ENCODE measurements at regions not wholly inside any gene's neighbourhood (a gene's known extent, or its start where the extent isn't known, plus 50 kb on each side); places are given as distances from the start of the nearest gene placed in this dataset.
A peak's percentile ranks its signal among the peaks of the same experiment; 100 is the strongest.

DNA sequence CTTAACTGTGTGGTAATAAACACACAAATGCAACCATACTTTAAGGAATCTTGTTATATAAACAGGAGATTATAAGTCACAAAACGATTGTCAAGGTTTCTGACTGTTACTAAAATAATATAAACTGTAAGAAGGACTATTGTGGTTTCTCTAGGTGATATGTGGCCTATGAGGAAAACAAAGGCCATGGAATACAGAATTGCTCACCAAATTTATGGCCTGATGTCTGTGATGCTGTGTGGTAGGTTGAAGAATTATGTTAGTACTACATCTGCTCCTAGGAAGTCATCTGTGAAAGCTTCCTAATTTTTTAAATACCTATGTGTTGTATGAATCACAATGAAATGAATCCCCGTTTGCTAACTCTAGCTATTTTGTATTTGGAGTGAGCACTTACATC lies 875.4 kb upstream of the MAP3K7 start:
- no peak for DNase-seq (ENCODE audit: low spot score)

DNA sequence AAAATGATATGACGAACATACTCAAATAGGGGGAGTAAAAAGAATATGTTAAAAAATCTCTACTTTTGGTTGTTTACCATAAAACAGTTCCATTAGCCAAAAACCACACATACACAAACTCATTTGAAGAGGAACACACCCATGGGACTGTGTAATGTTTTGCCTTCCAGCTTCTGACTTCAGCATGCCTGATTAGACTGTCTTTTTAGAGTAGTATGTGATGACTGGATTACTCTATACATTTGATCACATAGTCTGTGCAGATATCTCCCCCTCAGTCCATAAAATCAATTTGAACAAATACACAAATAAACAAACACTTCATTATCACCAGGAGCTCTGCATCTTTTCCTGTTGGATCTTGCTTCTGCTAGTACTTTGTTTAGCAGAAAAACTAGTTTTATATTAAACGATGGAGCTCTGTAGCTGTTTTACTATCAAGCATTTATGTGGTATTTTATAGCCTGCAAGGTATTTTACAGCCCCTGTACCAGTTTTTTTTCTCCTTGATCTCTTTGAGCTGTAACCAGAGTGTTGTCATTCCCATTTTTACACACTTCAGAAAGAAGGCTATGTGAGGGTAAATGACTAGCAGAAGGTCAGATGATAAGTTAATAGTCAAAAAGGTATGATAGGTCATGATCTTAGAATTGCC lies 866.5 kb upstream of the MAP3K7 start:
- DNase-seq (ENCODE audit: low spot score): no peak

DNA sequence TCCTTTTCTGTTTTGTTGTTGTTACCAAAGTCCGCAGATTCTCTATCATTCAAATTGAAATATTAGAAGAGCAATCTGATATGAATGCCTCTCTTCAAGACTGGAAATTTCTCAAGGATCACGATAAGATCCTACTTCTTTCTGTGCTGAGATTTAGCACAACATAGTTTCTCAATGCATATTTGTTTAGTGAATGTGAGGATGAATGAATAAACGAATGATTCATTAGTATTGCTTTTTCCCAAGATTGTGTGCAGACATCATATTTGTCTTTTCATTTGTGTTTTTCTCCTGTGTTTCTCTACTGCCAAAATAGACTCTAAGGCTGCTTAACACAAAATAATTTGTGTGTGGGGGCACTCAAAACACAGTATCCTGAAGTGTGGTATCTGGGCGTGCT lies 862.7 kb upstream of the MAP3K7 start:
- DNase-seq (ENCODE audit: low spot score): no peak

DNA sequence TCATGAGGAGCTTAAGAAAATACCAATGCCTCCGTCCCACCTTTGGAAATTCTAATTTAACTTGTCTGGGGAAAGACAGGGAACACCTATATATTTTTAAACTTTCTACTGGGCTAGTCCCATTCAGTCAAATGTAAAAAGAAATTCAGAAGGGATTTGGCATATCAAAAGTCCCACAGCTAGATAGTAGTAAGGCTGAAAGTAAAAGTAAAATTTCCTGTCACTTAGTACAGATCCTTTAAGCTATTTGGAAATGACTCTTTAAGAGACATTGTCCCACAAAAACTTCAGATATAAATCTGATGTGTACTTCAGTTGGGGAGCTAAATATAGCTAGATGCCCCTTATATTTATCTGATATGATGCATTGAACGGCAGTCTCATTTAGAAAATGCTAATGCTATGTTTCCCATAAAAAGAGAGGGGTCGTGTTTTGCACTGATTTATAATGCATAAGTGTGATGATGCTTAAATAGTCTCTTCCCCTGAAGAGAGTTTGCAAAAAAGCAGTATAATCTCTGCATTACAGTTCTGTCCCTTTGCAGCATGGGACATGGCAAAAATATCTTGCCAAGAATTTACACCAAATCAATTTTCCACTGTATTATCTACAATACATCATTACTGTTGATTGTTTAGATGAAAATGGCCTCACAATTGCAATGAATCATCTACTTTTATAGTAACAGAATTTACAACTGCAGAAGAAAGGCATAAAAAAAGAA lies 860.8 kb upstream of the MAP3K7 start:
- no peak for DNase-seq (ENCODE audit: low spot score)

DNA sequence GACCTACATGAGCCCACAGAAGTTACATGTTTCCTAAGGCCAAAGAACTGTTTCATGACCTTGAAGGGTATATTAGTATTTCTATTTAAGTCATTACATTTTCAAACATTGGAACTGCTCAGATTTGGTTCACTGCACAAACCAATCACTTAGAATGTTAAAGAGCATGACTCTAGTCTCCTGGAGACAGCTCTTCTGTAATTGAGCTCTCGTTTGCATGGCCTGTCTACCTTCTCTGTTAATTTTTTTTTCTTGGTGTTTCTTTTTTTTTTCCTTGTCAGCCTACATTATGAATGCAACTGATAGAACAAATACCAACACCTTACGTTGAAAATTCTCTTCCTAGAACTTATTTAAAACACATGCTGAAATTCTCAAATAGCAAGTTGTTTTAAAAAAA lies 860.2 kb upstream of the MAP3K7 start:
- DNase-seq (ENCODE audit: low spot score): no peak

DNA sequence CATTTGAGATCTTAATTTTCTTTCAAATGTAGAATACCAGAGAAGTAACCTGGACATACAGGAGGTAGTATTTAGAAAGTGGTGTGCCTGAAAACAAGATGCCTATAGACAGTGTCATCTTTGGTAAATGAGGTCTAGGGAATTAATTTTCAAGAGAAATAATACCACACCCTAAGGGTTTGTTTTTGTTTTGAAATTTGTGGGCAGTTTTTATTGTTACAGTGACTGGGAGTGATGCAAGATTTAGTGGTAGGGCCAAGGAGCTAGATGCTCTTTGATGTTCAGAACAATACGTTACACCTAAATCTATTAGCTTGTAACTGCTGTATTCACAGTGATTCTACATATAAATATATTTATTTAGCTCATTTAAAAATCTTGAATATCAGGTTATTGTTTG lies 856.5 kb upstream of the MAP3K7 start:
- DNase-seq (ENCODE audit: low spot score): no peak

DNA sequence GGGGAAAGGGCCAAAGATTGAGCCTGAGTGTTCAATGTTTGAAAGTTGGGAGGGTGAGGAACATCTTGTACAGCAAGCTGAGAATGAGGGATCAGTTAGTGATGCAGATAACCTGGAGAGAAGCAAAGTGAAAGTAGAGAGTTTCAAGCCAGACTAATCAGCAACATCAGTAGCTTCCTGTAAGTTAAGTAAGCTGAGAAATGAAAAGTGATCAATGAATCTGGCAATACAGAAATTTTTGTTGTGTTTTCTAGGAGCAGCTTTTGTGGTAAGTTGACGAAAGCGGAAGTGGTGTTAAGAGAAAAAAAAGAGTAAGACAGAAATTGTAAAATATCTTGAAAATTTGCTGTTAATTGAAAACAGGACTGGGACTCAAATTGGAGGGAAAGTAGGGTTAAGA lies 855.5 kb upstream of the MAP3K7 start:
- no peak for DNase-seq (ENCODE audit: low spot score)

DNA sequence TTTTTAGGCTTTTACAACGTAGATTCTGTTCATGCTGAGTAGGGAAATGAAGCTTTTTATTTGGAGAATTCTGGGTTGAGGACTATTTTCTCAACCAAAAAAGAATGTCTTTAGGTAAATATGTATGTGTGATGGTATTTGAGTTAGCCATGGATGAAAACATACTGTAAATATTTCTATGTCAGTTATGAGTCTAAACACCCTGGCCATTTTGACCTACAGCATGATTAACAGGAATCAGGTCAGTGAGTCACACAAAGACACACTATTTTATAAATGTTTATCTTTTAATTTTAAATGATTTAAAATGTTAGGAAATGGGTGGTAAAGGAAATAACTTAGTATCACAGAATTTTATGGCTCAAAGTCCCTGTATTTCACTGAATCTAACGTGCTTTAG lies 851.7 kb upstream of the MAP3K7 start:
- no peak for DNase-seq (ENCODE audit: low spot score)

DNA sequence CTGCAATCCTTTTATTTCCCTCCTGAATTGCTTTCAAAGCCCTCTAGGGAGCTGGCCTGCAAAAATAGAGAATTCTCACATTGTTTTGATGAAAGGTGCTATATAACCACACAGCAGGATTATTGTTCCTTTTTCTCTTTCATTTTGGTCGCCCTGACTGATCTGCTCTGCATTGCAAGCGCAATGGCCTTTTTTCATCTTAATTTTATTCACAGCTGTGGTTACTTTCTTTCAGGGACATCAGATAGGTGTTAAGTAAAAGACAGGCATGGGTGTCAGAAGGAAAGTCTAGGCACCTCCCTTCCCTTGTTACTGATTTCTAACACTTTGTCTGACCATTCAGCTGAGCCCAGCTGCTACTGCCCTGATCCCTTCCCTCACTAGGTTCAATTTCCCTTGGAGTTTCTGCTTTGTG lies 850.5 kb upstream of the MAP3K7 start:
- no peak for DNase-seq (ENCODE audit: low spot score)

DNA sequence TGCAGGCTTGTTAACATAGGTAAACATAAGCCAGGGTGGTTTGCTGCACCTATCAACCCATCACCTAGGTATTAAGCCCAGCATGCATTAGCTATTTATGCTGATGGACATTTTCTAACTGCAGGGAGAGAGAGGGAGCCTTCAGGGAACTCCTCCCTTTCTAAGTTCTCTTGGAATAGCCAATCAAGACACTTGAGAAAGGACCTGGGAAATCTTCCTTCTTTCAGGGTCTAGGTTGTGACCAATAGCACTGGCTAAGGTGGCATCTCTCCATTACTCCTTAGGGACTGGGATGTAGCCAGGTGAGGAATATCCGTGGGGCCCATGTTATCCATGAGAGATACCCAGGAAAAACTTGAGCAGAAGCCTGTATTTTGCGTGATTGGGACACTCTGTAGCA lies 849.6 kb upstream of the MAP3K7 start:
- DNase-seq (ENCODE audit: low spot score): no peak

DNA sequence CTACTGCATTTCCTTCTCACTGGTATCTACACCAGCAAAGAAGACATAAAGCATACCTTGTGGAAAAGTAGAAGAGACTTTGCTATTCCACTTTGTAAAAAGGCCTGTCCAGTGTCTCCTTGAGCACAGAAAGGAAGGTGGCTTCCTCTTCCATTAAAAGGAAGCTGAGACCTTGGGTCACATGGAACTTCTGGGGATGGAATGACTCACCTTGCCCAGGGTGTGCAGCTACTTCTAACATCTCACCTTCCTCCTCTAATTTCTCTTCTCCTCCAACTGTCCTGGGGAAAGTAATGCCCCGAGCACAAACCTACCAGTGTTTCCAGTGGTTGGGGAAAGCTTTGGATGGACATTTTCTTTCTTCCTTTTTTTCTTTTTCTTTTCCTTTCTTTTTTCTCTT lies 848.8 kb upstream of the MAP3K7 start:
- DNase-seq (ENCODE audit: low spot score): no peak

DNA sequence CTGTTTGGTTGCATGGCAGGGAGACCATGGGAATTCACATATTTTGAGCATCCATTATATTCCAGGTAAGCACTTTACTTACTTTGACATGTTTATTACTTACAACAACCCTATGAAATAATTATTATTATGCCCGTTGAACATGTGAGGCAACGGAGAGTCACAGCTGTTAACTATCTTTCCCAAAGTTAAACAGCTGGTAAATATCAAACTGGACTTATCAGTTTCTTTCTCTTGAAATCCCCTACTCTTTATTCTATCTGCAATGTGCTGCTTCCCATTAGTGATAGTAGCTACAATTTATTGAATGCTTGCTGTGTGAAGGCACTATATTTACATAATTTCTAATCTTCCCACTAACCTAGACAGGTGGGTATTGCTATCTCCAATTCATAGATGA lies 847.7 kb upstream of the MAP3K7 start:
- no peak for DNase-seq (ENCODE audit: low spot score)

DNA sequence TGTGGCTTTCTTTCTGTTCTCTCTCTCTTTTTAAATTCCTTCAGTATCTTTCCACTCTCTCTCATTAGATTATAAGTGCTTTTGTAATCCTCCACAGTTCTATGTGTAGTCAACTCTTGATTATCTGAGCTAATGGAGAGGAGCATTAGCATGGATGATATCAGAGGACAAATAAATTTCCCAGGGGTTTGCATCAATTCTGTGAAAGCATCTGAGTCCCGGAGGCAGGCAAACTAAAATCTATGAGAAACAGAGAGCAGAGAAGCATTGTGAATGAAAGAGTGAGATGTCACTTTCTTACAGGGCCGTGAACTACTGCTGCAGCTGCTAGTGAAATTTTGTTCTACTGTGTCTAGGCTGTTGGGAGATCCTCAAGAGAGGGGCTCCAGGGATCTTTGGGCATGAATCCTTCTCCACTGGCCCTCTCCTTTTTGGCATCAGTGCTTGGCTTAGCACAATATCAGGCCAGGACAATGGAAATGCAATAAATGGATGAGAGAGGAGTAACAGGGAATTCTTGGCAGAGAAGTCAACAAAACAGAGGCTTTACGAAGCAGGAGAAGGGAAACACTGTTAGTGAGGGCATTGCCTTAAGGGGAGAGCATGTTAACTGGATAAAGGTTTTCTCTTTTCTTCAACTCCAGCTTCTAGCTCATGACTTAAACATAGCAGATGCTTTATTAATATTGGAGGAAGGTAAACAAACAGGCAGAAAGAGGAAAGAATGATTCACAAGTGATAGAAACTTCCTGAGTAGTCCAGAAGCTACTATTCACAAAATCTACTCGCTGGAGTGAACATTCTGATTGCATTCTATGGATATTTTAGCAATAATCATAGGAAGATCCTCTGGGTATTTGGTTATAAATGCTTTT lies 847.0 kb upstream of the MAP3K7 start:
- no peak for DNase-seq (ENCODE audit: low spot score)

DNA sequence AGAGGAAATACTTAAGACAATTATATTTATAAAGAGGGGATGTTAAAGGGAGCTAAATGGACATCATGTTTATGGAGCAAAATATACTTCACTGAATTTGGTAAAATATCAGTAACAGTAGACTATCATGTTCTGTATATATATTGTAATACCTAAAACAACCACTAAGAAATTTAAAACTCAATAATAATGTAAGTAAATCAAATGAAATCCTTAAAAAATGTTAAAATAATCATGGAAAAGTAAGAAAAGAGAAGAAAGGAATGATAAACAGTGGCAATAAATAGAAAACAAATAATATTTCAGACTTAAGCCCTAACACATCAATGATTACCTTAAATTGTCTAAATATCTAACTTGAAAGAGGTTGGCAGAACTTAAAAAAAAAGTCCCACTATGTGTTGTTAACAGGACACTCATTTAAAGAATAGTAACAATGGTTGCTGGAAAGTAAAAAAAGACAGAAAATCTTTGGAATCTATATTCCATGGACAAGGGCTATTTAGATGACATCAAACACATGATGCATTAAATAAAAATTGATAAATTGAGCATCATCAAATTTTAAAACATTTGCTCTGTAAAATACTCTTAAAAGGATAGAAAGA lies 842.2 kb upstream of the MAP3K7 start:
- DNase-seq (ENCODE audit: low spot score): no peak

DNA sequence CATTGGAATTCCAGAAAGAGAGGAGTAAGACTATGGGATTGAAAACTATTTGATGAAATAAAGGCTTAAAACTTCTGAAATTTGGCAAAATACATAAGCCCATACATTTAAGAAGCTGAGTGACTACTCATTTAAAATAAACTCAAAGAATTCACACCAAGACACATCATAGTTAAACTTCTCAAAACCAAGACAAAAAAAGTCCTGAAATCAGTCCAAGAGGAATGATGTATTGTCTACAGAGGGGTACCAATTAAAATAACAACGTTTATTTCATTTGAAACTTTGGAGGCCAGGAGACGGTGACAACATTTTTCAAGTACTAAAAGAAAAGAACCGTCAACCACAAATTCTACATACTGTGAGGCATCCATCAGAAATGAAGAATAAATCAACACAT lies 841.4 kb upstream of the MAP3K7 start:
- no peak for DNase-seq (ENCODE audit: low spot score)

DNA sequence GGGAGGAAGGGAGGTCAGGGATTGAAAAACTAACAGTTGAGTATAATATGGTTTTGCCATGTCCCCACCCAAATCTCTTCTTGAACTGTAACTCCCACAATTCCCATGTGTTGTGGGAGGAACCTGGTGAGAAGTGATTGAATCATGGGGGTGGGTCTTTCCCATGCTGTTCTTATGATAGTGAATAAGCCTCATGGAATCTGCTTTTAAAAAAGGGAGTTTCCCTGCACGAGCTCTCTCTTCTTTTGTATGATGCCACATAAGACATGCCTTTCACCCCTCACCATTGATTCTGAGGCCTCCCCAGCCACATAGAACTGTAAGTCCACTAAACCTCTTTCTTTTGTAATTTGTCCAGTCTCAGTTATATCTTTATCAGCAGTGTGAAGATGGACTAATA lies 833.4 kb upstream of the MAP3K7 start:
- DNase-seq (ENCODE audit: low spot score): no peak

DNA sequence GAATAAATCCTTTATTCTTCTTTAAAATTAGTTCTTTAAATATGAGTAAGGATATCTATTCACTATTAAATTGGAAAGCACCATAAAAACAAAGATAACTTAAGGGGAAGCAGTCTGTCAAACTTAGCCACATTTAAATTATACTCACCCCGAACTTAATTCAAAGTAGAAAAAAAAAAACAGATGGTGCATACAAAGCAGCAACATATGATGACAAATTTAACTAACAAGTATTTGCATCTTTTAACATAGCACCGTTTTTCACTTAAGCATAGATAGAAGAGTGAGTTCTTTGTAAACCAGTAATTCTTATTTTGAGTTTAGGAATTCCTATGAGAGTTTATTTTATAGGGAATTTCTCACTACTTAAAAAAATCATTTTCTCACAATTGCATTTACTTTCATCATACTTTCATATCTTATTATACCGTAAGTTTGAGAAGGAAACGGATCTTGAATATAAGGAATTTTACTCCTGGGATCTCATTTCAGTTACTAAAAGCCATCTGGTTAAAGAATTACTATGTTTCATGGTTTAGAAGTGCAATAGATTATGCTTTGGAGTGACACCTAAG lies 828.2 kb upstream of the MAP3K7 start:
- DNase-seq (ENCODE audit: low spot score): no peak

DNA sequence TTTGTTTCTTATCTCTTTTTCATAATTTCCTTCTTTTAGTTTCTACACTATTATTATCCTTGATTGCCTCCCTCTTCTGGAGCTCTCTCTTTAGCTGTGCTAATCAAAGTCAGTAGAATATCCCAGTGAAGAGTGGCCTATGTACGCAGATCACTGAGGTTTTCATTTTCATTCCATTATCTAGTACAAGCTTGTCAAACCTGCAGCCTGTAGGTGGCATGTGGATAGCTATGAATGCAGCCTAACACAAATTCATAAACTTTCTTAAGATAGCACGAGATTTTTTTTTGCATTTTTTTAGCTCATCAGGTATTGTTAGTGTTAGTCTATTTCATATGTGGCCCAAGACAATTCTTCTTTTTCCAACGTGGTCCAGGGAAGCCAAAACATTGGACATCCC lies 825.7 kb upstream of the MAP3K7 start:
- DNase-seq (ENCODE audit: low spot score): no peak

DNA sequence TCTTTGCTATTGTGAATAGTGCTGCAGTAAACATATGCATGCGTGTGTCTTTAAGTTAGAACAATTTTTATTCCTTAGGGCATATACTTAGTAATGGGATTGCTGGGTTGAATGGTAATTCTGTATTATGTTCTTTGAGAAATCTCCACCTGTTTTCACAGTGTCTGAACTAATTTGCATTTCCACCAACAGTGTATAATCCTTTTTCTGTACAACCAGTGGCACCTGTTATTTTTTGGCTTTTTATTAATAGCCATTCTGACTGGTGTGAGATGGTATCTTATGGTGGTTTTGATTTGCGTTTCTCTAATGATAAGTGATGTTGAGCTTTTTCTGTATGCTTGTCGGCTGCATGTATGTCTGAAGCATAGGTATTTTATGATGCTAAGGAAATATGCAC lies 820.8 kb upstream of the MAP3K7 start:
- peak; percentile 59 for DNase-seq (ENCODE audit: low spot score)

DNA sequence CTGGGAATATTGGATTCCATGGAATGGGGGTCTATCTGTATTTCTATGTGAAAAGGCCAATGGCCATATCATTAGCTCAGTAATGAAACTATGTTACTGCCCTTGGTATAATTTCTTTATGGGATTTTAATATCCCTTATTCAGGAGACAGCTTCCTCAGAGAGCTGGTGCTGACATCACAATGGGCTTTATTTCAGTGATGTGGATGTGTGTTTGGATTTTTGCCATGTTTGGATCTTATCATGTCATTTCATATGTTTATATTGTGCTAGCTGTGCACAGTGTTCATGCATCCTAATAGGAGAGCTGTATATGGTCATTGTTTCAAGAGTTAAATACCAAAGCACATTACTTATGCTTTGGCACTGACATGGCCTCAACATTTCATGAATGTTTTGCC lies 806.1 kb upstream of the MAP3K7 start:
- no peak for DNase-seq (ENCODE audit: low spot score)

DNA sequence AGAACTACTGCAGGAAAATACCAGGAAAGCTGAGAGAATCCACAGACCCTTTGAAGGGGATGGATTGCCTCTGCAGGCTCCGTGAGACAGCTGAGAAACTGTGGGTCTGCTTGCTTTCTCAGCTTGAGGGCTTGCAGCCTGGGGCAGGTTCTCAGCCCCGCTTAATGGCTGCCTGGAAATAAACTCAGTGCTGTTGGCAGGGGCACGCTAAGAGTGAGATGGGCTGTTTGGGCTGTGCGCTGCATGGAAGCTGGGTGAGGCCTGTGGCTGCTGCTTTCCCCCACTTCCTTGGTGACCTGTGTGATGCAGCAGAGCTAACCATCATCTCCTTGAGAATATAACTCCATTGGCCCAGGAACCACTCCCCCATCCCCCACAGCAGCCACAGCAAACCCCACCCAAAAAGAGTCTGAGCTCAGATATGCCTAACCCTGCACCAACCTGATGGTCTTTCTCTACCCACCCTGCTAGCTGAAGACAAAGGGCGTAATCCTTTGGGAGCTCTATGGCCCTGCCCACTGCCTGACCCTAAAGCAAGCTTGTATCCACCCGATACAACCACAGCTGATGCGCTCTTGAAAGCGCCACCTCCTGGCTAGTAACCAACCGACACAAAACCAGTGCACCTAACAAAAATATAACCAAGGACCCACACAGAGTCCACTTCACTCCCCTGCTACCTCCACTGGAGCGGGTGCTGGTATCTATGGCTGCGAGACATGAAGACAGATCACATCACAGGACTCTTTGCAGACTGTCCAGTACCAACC lies 800.6 kb upstream of the MAP3K7 start:
- no peak for DNase-seq (ENCODE audit: low spot score)

DNA sequence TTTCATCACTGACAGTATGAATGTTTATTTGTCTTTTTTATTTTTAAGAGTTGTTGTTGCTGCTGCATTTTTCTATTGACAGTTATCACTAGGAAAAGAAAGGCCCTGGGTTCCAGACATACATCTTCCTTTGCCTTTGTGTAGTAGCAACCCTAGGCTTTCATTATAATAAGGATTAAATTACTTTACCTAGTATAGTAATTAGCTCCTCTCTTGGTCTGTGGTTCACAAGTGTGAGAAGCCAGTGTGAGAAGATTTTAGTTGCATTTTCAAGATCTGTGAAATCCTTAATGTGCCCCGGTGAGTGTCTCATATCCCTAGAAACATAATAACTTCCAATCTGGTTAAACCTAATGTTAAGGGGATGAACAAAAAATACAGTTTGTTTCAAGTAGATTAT lies 799.3 kb upstream of the MAP3K7 start:
- DNase-seq (ENCODE audit: low spot score): no peak

Measured in NAMALWA (cell line).